ENCODE measurements at regions not wholly inside any gene's neighbourhood (a gene's known extent, or its start where the extent isn't known, plus 50 kb on each side); places are given as distances from the start of the nearest gene placed in this dataset.

GRCh38 chr9:84163052-84163650, 177.4 kb downstream of the SLC28A3 start:
- TF ChIP-seq CTCF (IDR thresholded peaks at IDR 0.05) (no peak), USF2 (CRISPR knock-in tag; IDR thresholded peaks at IDR 0.05) (no peak), TCF7 (CRISPR knock-in tag; IDR thresholded peaks at IDR 0.05; ENCODE audit: low read depth) (no peak), TEAD4 (CRISPR knock-in tag; IDR thresholded peaks at IDR 0.05) (no peak), ATF6 (CRISPR knock-in tag; IDR thresholded peaks at IDR 0.05) (no peak)
